Fibroblast of villous mesenchyme (primary cell): ENCODE measurements at regions not wholly inside any gene's neighbourhood (a gene's known extent, or its start where the extent isn't known, plus 50 kb on each side); places are given as distances from the start of the nearest gene placed in this dataset.

Source experiments
- DNase-seq: peaks from one replicate; pipeline ENCODE4 v3.0.0-alpha.2; 2010; ENCODE audit warnings: low read depth
- H3K4me3 ChIP-seq: 2 replicates; pipeline ENCODE4 v1.5.1; 2011; ENCODE audit warnings: low read depth, mild to moderate bottlenecking, low read length
- TF ChIP-seq, protein P1 (sequence below): IDR thresholded peaks from 2 replicates; pipeline ENCODE4 v1.5.1; 2012; ENCODE audit warnings: low read depth, mild to moderate bottlenecking, low read length; ENCODE audit not compliant: insufficient read depth

DNA sequence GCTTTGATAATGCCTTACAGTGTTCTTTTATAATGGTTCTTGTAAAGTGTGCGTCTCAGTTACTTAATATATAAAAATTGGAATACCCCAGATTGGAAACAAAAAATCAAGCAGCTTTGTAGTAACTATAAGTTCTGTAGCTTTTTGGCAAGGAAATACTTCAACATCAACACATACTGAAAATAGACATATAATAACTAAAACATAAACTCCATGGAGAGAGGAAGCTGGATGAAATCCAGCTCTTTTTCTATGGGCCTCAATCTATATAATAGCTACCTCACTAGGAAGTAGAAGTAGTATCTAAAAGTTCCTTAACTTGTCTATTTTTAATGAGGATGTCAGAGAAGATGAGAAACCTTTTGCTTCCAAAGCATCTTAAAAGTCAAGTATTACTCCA, 313.3 kb upstream of the NFIA start:
- H3K4me3 ChIP-seq, result no peak overlapping the region
- no peak for DNase-seq
- TF ChIP-seq, protein P1, sequence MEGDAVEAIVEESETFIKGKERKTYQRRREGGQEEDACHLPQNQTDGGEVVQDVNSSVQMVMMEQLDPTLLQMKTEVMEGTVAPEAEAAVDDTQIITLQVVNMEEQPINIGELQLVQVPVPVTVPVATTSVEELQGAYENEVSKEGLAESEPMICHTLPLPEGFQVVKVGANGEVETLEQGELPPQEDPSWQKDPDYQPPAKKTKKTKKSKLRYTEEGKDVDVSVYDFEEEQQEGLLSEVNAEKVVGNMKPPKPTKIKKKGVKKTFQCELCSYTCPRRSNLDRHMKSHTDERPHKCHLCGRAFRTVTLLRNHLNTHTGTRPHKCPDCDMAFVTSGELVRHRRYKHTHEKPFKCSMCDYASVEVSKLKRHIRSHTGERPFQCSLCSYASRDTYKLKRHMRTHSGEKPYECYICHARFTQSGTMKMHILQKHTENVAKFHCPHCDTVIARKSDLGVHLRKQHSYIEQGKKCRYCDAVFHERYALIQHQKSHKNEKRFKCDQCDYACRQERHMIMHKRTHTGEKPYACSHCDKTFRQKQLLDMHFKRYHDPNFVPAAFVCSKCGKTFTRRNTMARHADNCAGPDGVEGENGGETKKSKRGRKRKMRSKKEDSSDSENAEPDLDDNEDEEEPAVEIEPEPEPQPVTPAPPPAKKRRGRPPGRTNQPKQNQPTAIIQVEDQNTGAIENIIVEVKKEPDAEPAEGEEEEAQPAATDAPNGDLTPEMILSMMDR, result no peak

DNA sequence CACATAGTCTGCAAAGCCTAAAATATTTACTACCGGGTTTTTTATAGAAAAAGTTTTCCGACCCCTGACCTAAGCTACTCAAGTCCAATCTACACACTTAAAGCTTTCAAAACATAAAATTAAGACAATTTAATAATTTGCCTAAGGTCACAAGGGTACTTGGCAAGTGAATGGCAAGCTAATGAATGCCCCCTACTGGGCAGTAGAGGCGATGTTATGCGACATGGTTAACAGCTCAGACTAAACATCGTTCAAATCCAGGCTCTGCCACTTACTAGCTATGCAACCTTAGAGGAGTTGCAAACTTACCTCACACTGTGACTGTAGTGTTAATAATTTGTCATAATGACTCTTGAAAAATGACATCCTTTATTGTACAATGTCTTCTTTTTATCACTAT, 317.2 kb upstream of the NFIA start:
- DNase-seq, result peak; percentile 31
- TF ChIP-seq, protein P1, result peak; percentile 64
- no peak overlapping the region for H3K4me3 ChIP-seq

DNA sequence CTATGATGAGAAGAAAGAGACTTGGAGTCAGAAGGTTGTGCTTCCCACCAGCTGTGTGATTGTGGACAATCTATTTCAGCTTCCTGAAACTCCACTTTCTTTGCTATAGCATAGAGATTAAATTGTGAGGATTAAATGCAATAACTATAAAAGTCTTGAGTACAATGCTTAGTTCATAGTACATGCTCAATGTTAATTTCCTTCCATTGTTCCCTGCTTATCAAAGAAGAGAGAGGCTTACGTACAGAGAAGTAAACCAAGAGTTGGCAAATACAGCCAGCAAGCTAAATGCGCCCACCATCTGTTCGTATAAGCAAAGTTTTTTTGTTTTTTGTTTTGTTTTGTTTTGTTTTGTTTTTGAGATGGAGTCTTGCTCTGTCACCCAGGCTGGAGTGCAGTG, 317.9 kb upstream of the NFIA start:
- DNase-seq, result no peak
- TF ChIP-seq, protein P1, result no peak
- H3K4me3 ChIP-seq, result no peak overlapping the region

DNA sequence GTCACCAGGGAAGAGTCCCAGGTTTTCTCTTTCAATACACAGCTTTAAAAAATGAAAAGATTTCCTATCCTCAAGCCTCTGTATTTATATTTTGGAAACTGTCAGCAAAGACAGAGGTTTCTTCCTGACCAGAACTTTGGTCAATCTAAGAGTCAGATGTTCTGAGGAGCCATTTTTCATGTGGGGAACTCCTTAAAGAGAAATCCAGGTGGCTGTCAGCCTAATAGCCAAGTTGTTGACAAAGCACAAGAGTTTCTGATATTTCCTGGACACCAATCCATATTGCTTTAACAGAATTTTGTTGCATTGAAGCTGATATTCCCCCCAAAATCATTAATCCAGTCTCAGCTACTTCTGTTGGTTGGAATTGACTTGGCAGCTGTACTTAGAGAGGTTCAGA, 318.6 kb upstream of the NFIA start:
- no peak for DNase-seq
- TF ChIP-seq, protein P1, result no peak

DNA sequence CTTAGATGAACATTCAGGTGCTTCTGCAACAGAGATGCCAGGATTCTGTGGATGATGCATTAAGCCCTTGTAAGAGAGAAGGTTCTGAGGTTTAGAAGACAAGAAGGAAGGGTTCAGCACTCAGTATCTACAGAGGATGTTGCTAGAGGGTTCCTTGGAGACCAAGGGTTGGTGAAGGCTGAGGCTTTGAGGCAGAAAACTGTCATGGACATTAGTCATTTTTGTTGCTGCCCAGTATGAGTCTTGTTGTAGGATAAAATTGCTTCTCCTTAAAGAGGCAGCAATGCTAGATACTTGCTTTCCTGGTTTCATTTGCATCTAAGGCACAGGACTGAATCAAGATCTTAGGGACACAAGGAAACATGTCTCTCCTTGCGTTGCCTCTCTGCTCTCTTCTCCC, 319.4 kb upstream of the NFIA start:
- no peak for DNase-seq
- TF ChIP-seq, protein P1, result no peak
- H3K4me3 ChIP-seq, result no peak overlapping the region

More for the DNA sequence above, 318.6 kb upstream of the NFIA start:
- H3K4me3 ChIP-seq, result no peak overlapping the region

DNA sequence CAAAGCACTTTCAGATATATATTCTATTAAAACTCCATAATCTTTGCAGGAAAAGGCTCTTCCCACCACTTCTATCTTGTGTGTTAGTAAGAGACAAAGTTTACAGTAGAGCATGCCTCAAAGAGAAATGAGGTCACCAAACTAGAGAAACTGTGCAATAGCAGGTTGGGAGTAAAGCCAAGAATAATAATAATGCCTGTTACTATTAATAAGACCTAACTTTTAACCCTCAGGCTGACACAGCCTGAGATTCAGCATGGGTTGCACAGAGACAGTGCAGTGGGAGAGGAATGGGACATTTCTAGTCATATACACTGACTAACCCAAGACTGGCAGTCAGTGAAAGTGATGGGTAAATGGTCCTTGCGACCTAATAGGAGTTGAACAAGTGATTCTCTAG, 320.2 kb upstream of the NFIA start:
- peak; percentile 3 for DNase-seq
- TF ChIP-seq, protein P1, result no peak
- no peak overlapping the region for H3K4me3 ChIP-seq

DNA sequence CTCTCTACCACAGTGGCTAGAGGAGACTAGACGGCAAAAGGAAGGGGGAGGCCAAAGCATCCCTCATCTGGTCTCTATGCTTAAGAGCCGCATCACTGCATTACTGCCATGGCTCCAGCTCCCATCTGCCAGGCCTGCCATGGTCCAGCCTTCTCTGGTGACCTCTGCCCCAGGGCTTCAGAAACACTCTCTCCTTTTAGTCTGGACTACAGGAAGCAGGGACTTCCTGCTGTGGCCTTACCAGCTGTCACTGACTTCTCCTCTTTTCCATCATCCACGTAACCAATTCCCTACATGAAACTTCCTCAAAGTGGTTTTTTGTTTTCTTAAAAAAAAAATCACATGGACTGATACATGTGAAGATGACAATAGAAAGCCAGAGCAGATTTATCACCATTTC, 323.1 kb upstream of the NFIA start:
- no peak overlapping the region for H3K4me3 ChIP-seq
- TF ChIP-seq, protein P1, result no peak
- DNase-seq, result no peak
